OCI-LY7 (cell line): ENCODE measurements at regions not wholly inside any gene's neighbourhood (a gene's known extent, or its start where the extent isn't known, plus 50 kb on each side); places are given as distances from the start of the nearest gene placed in this dataset.

Experiments
- BruUV-seq: library from RNA; stranded (reverse); fragments of 400-500 nt; replicated peaks from 2 replicates; lab custom pipeline; 2021; lab: Mats Ljungman, UMichigan
- CTCF ChIA-PET: fragments of 300-600 bp; sonication (Branson Sonifier 250); formaldehyde crosslinking; loops from one replicate; lab custom pipeline; 2022; ENCODE audit warnings: antibody characterized with exemption; ENCODE audit not compliant: unreplicated experiment; lab: Charles Lee
- POLR2A ChIA-PET: fragments of 300-600 bp; sonication (Branson Sonifier 250); formaldehyde crosslinking; loops from one replicate; lab custom pipeline; 2022; ENCODE audit warnings: antibody characterized with exemption; lab: Charles Lee
- DNase-seq: peaks from one replicate; pipeline ENCODE4 v3.0.0-alpha.2; 2015; ENCODE audit warnings: low spot score
- H2AFZ ChIP-seq: fragments of 200-600 bp; sonication (generic), shearing (Covaris generic); 2 replicates; pipeline ENCODE4 v1.6.1; 2014; ENCODE audit warnings: mild to moderate bottlenecking, antibody characterized with exemption, low read length, moderate library complexity
- H3K27ac ChIP-seq: fragments of 200-600 bp; sonication (generic); 2 replicates; pipeline ENCODE4 v1.5.1; 2014; ENCODE audit warnings: mixed run types, low read depth, mild to moderate bottlenecking, moderate library complexity, low read length, inconsistent platforms; ENCODE audit not compliant: poor library complexity, severe bottlenecking
- H3K36me3 ChIP-seq: fragments of 200-600 bp; sonication (generic); 2 replicates; pipeline ENCODE4 v1.6.1; 2014; ENCODE audit warnings: mild to moderate bottlenecking, antibody characterized with exemption, low read length, moderate library complexity, mixed read lengths; ENCODE audit not compliant: insufficient read depth
- H3K4me1 ChIP-seq: fragments of 200-600 bp; sonication (generic); 2 replicates; pipeline ENCODE4 v1.5.1; 2014; ENCODE audit warnings: mild to moderate bottlenecking, low read length; ENCODE audit not compliant: insufficient read depth, poor library complexity, severe bottlenecking
- H3K4me2 ChIP-seq: fragments of 200-600 bp; sonication (generic); 2 replicates; pipeline ENCODE4 v1.6.1; 2014; ENCODE audit warnings: mild to moderate bottlenecking, low read length
- H3K4me3 ChIP-seq: fragments of 200-600 bp; sonication (generic); 2 replicates; pipeline ENCODE4 v1.5.1; 2014; ENCODE audit warnings: mild to moderate bottlenecking, low read depth, low read length; ENCODE audit not compliant: poor library complexity, severe bottlenecking
- H3K79me2 ChIP-seq: fragments of 200-600 bp; sonication (generic); 2 replicates; pipeline ENCODE4 v1.6.1; 2016; ENCODE audit warnings: low read depth, mild to moderate bottlenecking, low read length, moderate library complexity, mixed read lengths; ENCODE audit not compliant: insufficient read depth
- H3K9me2 ChIP-seq: fragments of 200-600 bp; sonication (generic); 2 replicates; pipeline ENCODE4 v1.6.1; 2016; ENCODE audit warnings: mild to moderate bottlenecking, low read length, mixed read lengths; ENCODE audit not compliant: insufficient read depth
- H3K9me3 ChIP-seq: fragments of 200-600 bp; sonication (generic); 2 replicates; pipeline ENCODE4 v1.6.1; 2014; ENCODE audit warnings: mild to moderate bottlenecking, mixed run types, low read length, mixed read lengths
- H4K20me1 ChIP-seq: fragments of 200-600 bp; sonication (generic); 2 replicates; pipeline ENCODE4 v1.6.1; 2014; ENCODE audit warnings: mild to moderate bottlenecking, antibody characterized with exemption, low read length, moderate library complexity, mixed read lengths; ENCODE audit not compliant: insufficient read depth
- EZH2phosphoT487 ChIP-seq: fragments of 200-600 bp; sonication (generic); IDR thresholded peaks from 2 replicates; pipeline ENCODE4 v1.6.1; 2018; ENCODE audit warnings: low read depth, borderline replicate concordance, mild to moderate bottlenecking, mixed run types, antibody characterized with exemption, low read length, moderate library complexity, mixed read lengths
- intact Hi-C: fragments of 100-400 bp; cut with micrococcal nuclease; formaldehyde crosslinking; loops from one replicate; pipeline ENCODE4 v1.10.0; 2022; ENCODE audit not compliant: unreplicated experiment
- TF ChIP-seq, protein P1 (sequence below): fragments of 200-600 bp; sonication (generic); conservative IDR thresholded peaks from 2 replicates; pipeline ENCODE4 v1.5.1; 2014; ENCODE audit warnings: mild to moderate bottlenecking, antibody characterized with exemption, low read length, moderate library complexity, mixed read lengths

DNA sequence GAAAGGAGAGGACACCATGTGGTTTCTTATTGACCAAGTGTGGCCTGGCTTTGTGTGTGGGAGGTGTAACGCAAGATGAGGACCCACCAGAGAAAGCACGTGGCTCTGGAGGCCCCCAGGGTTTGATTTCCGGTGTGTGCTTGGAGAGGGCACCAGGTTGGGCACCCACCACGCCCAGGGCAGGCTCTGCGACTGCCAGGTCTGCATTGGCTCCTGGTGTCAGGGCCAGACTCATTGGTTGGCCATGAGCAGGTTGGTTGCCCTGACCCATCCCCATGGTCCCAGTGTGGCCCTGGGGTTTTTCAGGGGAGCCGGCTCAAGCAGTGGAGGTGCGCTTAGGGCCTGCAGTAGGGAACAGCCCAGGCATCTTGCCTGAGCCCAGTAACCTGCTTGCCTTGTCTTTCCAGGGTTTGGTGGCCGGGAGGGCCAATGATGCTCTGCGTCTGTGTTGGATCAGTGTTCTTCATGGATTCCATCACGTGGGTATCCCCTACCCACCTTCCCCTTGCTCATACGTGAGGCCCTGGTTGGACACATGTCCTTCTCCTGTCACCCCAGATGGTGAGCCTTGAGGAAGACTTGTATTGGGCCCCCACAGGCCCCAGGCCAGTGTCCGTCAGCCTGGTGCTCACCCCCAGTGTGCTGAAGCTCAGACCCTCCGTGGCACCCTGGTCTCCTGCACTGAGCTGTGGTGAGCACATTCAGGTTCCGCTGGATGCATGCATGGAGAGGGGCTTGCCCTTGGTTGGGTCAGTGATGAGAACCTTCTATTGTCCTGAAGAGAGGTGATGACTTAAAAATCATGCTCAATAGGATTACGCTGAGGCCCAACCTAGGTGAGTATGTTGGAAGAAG, 193.9 kb downstream of the UBE3A start:
- CTCF ChIA-PET, result no interaction called here
- no peaks in the 10 kb centered on the region for H3K4me1 ChIP-seq
- no peaks in the 10 kb centered on the region for H3K9me2 ChIP-seq
- intact Hi-C loops, result no loop called here
- H3K4me2 ChIP-seq, result no peak overlapping the region
- no peak overlapping the region for H3K27ac ChIP-seq
- no peaks in the 10 kb centered on the region for H3K79me2 ChIP-seq
- H3K9me3 ChIP-seq, result no peaks in the 10 kb centered on the region
- no peaks in the 10 kb centered on the region for H3K36me3 ChIP-seq
- H3K4me3 ChIP-seq, result no peak overlapping the region
- POLR2A ChIA-PET, result no interaction called here
- DNase-seq, result no peak
- no peaks in the 10 kb centered on the region for H4K20me1 ChIP-seq
- no peak overlapping the region for H2AFZ ChIP-seq
- no peak for TF ChIP-seq EZH2phosphoT487
- TF ChIP-seq, protein P1, sequence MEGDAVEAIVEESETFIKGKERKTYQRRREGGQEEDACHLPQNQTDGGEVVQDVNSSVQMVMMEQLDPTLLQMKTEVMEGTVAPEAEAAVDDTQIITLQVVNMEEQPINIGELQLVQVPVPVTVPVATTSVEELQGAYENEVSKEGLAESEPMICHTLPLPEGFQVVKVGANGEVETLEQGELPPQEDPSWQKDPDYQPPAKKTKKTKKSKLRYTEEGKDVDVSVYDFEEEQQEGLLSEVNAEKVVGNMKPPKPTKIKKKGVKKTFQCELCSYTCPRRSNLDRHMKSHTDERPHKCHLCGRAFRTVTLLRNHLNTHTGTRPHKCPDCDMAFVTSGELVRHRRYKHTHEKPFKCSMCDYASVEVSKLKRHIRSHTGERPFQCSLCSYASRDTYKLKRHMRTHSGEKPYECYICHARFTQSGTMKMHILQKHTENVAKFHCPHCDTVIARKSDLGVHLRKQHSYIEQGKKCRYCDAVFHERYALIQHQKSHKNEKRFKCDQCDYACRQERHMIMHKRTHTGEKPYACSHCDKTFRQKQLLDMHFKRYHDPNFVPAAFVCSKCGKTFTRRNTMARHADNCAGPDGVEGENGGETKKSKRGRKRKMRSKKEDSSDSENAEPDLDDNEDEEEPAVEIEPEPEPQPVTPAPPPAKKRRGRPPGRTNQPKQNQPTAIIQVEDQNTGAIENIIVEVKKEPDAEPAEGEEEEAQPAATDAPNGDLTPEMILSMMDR, result no peak
- no TSS peak for BruUV-seq

DNA sequence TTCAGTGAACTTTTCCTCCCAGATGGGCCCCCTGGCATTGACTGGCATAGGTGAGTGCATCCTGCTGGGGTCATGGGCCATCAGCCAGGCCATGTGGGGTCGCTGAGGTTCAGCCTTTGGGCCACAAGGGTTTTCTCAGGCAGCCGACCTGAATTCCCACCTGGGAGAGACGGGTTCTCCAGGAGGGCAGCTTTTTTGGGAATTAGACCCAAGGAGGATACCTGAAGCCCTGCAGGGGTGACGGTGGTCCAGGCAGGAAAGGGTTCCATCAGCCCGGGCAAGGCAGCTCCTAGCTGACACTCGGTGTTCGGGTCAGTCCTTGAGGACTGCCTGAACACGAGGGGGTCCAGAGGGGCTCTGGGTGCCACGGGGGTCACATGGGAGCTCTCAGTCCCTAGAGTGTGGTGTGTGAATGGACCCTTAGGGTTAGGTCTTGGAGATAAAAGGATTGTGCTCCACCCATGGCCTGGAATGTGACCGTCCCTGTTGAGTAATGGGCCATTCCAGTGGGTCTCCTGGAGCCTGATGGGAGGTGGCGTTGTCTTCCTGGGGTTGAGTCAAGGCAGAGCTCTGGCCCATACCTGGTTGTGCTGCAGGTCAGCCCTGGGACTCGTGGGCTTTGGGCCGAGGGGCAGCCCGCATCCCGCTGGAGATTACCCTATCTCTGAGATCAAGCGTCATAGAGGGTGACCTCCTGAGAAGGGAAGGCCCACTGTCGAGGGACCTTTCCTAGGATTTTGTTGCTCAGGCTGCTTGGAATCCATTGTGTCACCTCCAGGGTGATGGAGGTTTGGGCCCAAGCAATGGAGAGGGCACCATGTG, 192.8 kb downstream of the UBE3A start:
- no peaks in the 10 kb centered on the region for H3K9me2 ChIP-seq
- H3K36me3 ChIP-seq, result no peaks in the 10 kb centered on the region
- intact Hi-C loops, result no loop called here
- H4K20me1 ChIP-seq, result no peaks in the 10 kb centered on the region
- CTCF ChIA-PET, result no interaction called here
- no peaks in the 10 kb centered on the region for H3K4me1 ChIP-seq
- TF ChIP-seq, protein P1, result no peak
- TF ChIP-seq EZH2phosphoT487, result no peak
- H3K4me3 ChIP-seq, result no peak overlapping the region
- no peak overlapping the region for H3K4me2 ChIP-seq
- no peaks in the 10 kb centered on the region for H3K79me2 ChIP-seq
- no peak for DNase-seq
- no peak overlapping the region for H3K27ac ChIP-seq
- POLR2A ChIA-PET, result no interaction called here
- BruUV-seq, result no TSS peak
- H2AFZ ChIP-seq, result no peak overlapping the region
- H3K9me3 ChIP-seq, result no peaks in the 10 kb centered on the region
